Breast epithelium (tissue), 3 donors: ENCODE measurements at regions not wholly inside any gene's neighbourhood (a gene's known extent, or its start where the extent isn't known, plus 50 kb on each side); places are given as distances from the start of the nearest gene placed in this dataset.

Experiments
- POLR2A ChIP-seq: fragments of 450-650 bp; IDR thresholded peaks from one replicate; pipeline ENCODE4 v1.6.1; 2016; ENCODE audit warnings: antibody characterized with exemption, mild to moderate bottlenecking, moderate library complexity
- POLR2AphosphoS5 ChIP-seq, 3 donors: sonication (generic); formaldehyde crosslinking; IDR thresholded peaks; one replicate each; pipeline ENCODE4 v1.6.1; 2017; ENCODE audit warnings: antibody characterized with exemption in 3 of 3
- TF ChIP-seq, protein P1 (sequence below), 3 donors: fragments of 450-650 bp; IDR thresholded peaks; one replicate each; pipeline ENCODE4 v1.5.1; 2016 to 2017; ENCODE audit warnings: antibody characterized with exemption in 3 of 3, mild to moderate bottlenecking in 3 of 3, moderate library complexity in 3 of 3

GRCh38 chr4:141349236-141349635 is 128.5 kb downstream of the ZNF330 start:
- TF ChIP-seq, protein P1, sequence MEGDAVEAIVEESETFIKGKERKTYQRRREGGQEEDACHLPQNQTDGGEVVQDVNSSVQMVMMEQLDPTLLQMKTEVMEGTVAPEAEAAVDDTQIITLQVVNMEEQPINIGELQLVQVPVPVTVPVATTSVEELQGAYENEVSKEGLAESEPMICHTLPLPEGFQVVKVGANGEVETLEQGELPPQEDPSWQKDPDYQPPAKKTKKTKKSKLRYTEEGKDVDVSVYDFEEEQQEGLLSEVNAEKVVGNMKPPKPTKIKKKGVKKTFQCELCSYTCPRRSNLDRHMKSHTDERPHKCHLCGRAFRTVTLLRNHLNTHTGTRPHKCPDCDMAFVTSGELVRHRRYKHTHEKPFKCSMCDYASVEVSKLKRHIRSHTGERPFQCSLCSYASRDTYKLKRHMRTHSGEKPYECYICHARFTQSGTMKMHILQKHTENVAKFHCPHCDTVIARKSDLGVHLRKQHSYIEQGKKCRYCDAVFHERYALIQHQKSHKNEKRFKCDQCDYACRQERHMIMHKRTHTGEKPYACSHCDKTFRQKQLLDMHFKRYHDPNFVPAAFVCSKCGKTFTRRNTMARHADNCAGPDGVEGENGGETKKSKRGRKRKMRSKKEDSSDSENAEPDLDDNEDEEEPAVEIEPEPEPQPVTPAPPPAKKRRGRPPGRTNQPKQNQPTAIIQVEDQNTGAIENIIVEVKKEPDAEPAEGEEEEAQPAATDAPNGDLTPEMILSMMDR (IDR thresholded peaks at IDR 0.05) = no peak
- TF ChIP-seq POLR2A = no peak
- no peak for TF ChIP-seq POLR2AphosphoS5 (IDR thresholded peaks at IDR 0.05)
